ENCODE measurements at regions not wholly inside any gene's neighbourhood (a gene's known extent, or its start where the extent isn't known, plus 50 kb on each side); places are given as distances from the start of the nearest gene placed in this dataset.

- Histone ChIP-seq H3K4me1 (ENCODE audit: control insufficient read depth, insufficient read depth, low read length) (peaks cover 26% of the 10 kb centered on the region), H3K27ac (ENCODE audit: extremely low read depth, low read depth, low read length) (peak overlapping the region; percentile 4; the same call in 1 of the 2 replicates), H3K9me3 (ENCODE audit: control insufficient read depth, insufficient read depth, low read depth, low read length) (no peaks in the 10 kb centered on the region), H3K36me3 (ENCODE audit: control insufficient read depth in 2 of 2, insufficient read depth in 1 of 2, low read length in 2 of 2) (no peaks in the 10 kb centered on the region), H3K4me3 (ENCODE audit: low read depth, low read length) (no peak overlapping the region)
- CTCF ChIA-PET, result interaction anchor here (0.7 to 1.6 kb wide), 2 partner anchors 8 to 78 kb away, joined by 3 to 7 read pairs; no protein-coding TSS in a partner anchor
- POLR2A ChIA-PET, result interaction anchor here (0.9 kb wide), 1 partner anchor 11 kb away, joined by 3 read pairs; no protein-coding TSS in a partner anchor
- TF ChIP-seq ZNF530 (tag by site-specific recombination; IDR thresholded peaks at IDR 0.05; ENCODE audit: low read depth), result no peak
- no peak for TF ChIP-seq ZNF37A (tag by site-specific recombination; IDR thresholded peaks at IDR 0.05)
- no peak for TF ChIP-seq ZNF394 (tag by site-specific recombination; IDR thresholded peaks at IDR 0.05; ENCODE audit: borderline replicate concordance)
- no peak for TF ChIP-seq ZNF76 (tag by site-specific recombination; IDR thresholded peaks at IDR 0.05; ENCODE audit: borderline replicate concordance, low read depth)
- no peak for TF ChIP-seq ZNF837 (tag by site-specific recombination; IDR thresholded peaks at IDR 0.05)
- TF ChIP-seq REPIN1 (tag by site-specific recombination; IDR thresholded peaks at IDR 0.05; ENCODE audit: low read depth), result no peak
- no peak for TF ChIP-seq ZNF548 (tag by site-specific recombination; IDR thresholded peaks at IDR 0.05)
- no peak for TF ChIP-seq ZNF529 (tag by site-specific recombination; IDR thresholded peaks at IDR 0.05; ENCODE audit: insufficient replicate concordance)
- no peak for TF ChIP-seq ZNF544 (tag by site-specific recombination; IDR thresholded peaks at IDR 0.05)
Measured at GRCh38 chr1:234980291-234980644, 148.4 kb downstream of the TOMM20 start.

- peaks cover 32% of the 10 kb centered on the region for H3K4me1 ChIP-seq (ENCODE audit: control insufficient read depth, insufficient read depth, low read length)
- CTCF ChIA-PET, result interaction anchor here (0.7 to 1.6 kb wide), 6 partner anchors 9 to 334 kb away, joined by 3 to 7 read pairs (median 4); no protein-coding TSS in a partner anchor
- no peak overlapping the region for H3K4me3 ChIP-seq (ENCODE audit: low read depth, low read length)
Measured at GRCh38 chr1:234979296-234980279, 149.0 kb downstream of the TOMM20 start.

More at GRCh38 chr1:234979296-234980279, 149.0 kb downstream of the TOMM20 start:
- H3K36me3 ChIP-seq (ENCODE audit: control insufficient read depth in 2 of 2, insufficient read depth in 1 of 2, low read length in 2 of 2), result no peaks in the 10 kb centered on the region
- TF ChIP-seq ZNF121 (tag by site-specific recombination; IDR thresholded peaks at IDR 0.05) (no peak), SCRT2 (tag by site-specific recombination; IDR thresholded peaks at IDR 0.05) (peak; percentile 50; the same call in 1 of the 2 replicates), REST (tag by site-specific recombination; IDR thresholded peaks at IDR 0.05) (peak; percentile 91)
- peak overlapping the region; percentile 56; the same call in 1 of the 2 replicates for H3K27ac ChIP-seq (ENCODE audit: extremely low read depth, low read depth, low read length)
- POLR2A ChIA-PET, result interaction anchor here (0.9 to 5.8 kb wide), 7 partner anchors 11 to 369 kb away, joined by 3 to 44 read pairs (median 5); partner anchors contain the start of gene IRF2BP2
- H3K9me3 ChIP-seq (ENCODE audit: control insufficient read depth, insufficient read depth, low read depth, low read length), result no peaks in the 10 kb centered on the region

Measured in HEK293 (cell line).